SJCRH30 (cell line): ENCODE measurements at regions not wholly inside any gene's neighbourhood (a gene's known extent, or its start where the extent isn't known, plus 50 kb on each side); places are given as distances from the start of the nearest gene placed in this dataset.
"Not testable (repeated sequence)": the region's sequence is repeated elsewhere in the genome, so short reads cannot be mapped to it uniquely, and the experiment has no call there.

Experiments used
- DNase-seq, 2 experiments: peaks; one replicate each; pipeline ENCODE4 v3.0.0-alpha.2; 2015 to 2020
- H3K27ac ChIP-seq: fragments of 250-450 bp; sonication (Bioruptor Pico); 2 replicates; pipeline ENCODE4 v1.5.1; 2020; ENCODE audit warnings: mild to moderate bottlenecking, moderate library complexity
- H3K27me3 ChIP-seq: fragments of 250-450 bp; sonication (Bioruptor Pico); 2 replicates; pipeline ENCODE4 v1.5.1; 2020; ENCODE audit warnings: mild to moderate bottlenecking, moderate library complexity
- H3K36me3 ChIP-seq: fragments of 250-450 bp; sonication (Bioruptor Pico); 2 replicates; pipeline ENCODE4 v1.5.1; 2020; ENCODE audit warnings: mild to moderate bottlenecking, moderate library complexity
- H3K4me1 ChIP-seq: fragments of 250-450 bp; sonication (Bioruptor Pico); 2 replicates; pipeline ENCODE4 v1.5.1; 2020; ENCODE audit warnings: mild to moderate bottlenecking, moderate library complexity
- H3K4me3 ChIP-seq: fragments of 250-450 bp; sonication (Bioruptor Pico); 2 replicates; pipeline ENCODE4 v1.5.1; 2020; ENCODE audit warnings: mild to moderate bottlenecking, moderate library complexity
- H3K9me3 ChIP-seq: fragments of 250-450 bp; sonication (Bioruptor Pico); replicated peaks from 2 replicates; pipeline ENCODE4 v1.5.1; 2020; ENCODE audit warnings: mild to moderate bottlenecking, moderate library complexity

DNA sequence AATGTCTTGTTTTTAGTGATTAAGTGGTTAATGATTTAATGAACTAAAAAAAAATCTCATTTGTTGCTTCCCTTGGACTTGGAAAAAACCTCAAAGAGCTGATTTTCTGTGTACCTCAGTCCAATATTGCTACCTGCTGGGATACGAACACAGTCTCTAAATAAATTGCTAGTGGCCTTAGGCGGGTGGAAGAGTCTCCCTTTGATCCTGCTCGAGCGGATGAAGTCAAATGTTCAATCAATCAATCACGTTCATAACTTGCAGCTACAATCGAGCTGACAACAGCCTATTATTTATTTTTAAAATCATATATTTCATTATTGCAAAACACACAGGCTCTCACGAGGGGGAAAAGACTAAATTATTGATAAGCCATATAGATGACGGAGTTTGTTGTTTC, 57.3 kb upstream of the HABP2 start:
- Histone ChIP-seq H3K27ac (no peak overlapping the region), H3K4me3 (no peak overlapping the region), H3K27me3 (0 out of 2 replicates have a peak, but pooled peaks cover 6% of the 10 kb centered on the region), H3K9me3 (no peaks in the 10 kb centered on the region), H3K36me3 (no peaks in the 10 kb centered on the region), H3K4me1 (no peaks in the 10 kb centered on the region)
- DNase-seq, result no peak

DNA sequence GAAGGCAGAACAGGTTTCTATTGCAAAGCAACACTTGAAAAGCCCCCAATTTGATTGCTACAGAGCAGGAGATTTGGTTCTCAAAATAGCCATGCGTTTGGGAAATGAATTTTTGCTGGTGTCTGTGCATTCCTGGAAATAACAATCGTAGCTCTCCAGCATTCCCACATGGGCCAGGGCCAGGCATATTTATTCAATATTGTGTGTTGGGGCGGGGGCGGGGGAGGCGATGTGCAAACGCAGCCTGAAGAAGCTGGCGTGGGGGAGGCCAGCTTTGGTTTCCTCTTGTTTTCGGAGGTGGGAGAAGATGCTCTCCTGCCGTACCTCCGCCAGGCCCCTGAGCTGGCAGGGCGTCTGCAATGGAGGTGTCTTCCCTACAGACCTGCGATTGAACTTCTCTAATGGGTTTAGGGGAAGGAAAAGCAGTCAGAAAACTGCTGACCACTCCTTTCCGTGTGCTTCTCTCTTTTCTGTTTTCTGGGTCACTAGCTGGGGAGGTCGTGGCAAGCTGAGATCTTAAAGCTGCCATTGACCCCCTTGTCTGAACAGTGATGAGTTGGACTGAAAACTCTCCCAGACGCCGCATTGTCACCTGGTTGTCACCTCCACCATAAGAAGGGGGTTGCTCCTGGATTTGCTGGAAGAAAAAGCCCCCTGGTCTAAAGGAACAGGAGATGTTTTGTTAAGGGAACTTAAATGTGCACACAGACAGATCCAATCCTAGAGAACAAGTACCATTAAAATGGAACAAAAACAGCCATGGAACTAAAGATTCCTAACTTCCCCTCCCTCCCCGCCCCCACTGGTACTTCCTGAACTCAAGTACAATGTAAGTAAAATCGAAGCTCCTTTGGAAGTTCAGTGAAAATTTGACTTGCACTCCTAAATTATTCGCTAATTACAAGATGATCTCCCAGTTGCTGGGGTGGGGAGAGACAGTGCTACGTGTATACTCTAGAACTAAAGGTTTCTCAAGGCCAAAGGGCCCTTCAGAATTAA, 56.4 kb upstream of the HABP2 start:
- Histone ChIP-seq H3K36me3 (no peaks in the 10 kb centered on the region), H3K4me1 (no peaks in the 10 kb centered on the region), H3K9me3 (no peaks in the 10 kb centered on the region), H3K27me3 (0 out of 2 replicates have a peak, but pooled peaks cover 6% of the 10 kb centered on the region), H3K27ac (no peak overlapping the region), H3K4me3 (no peak overlapping the region)
- DNase-seq, result no peak

DNA sequence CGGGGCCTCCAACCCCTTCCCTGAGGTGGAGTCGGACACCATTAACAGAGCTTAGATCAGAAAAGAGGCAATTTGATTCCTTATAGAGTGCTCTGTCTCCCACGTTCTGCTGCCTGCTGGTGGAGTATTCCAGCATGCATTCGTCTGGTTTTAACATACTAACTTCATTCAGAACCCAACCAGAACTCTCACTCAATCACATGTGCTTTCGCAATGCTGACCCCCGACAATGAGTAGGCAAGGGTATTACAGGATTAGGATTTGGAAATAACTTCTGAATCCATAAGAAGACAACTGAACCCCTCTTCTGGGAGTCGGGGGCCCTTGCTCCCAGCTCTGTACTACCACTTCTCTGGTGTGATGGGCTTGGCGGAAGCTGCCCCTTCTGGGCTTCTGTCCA, 55.7 kb upstream of the HABP2 start:
- Histone ChIP-seq H3K27ac (no peak overlapping the region), H3K9me3 (no peaks in the 10 kb centered on the region), H3K36me3 (no peaks in the 10 kb centered on the region), H3K27me3 (0 out of 2 replicates have a peak, but pooled peaks cover 3% of the 10 kb centered on the region), H3K4me3 (no peak overlapping the region), H3K4me1 (no peaks in the 10 kb centered on the region)
- DNase-seq, result no peak

DNA sequence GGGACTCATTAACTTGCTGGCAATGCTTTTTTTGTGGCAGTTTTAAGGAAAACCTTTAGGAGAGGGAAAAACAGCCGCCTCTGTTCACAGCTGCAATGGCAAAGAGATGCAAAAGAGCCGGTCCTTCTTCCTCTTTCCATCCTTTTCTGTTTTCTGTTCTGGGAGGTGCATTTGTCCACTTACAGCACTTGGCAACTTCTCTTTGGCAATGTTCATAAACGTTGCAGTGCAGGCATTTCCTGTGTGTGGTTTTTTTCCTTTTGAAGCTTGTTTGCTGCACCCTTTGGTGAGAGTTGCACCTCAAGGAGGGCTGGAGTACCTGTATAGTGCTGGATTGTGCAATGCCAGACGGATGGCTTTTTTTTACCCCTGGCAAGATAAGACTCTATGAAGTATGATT, 53.9 kb upstream of the HABP2 start:
- Histone ChIP-seq H3K4me1 (no peaks in the 10 kb centered on the region), H3K9me3 (no peaks in the 10 kb centered on the region), H3K27me3 (no peaks in the 10 kb centered on the region), H3K27ac (no peak overlapping the region), H3K4me3 (no peak overlapping the region), H3K36me3 (no peaks in the 10 kb centered on the region)
- no peak for DNase-seq

DNA sequence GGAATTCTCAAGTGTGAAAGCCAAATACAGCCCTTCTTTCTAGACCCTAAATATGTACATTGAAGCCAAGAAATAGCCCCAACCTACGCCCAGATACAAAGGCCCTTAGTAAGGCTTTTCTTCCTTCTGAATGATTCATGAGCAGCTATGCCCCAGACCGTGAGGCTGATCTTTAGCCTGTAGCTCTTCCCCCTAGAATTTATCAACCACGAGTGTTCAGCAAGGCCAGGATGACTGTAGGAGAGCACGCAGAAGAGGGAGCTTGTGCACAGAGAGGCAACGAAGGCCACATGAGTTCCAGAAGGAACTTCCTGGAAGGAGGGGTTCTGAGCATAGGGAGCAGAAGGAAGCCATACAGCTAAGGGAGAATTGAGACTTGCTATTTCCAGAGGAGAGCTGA, 53.0 kb upstream of the HABP2 start:
- Histone ChIP-seq H3K27ac (no peak overlapping the region), H3K9me3 (no peaks in the 10 kb centered on the region), H3K36me3 (no peaks in the 10 kb centered on the region), H3K27me3 (no peaks in the 10 kb centered on the region), H3K4me1 (no peaks in the 10 kb centered on the region), H3K4me3 (no peak overlapping the region)
- DNase-seq, result no peak

DNA sequence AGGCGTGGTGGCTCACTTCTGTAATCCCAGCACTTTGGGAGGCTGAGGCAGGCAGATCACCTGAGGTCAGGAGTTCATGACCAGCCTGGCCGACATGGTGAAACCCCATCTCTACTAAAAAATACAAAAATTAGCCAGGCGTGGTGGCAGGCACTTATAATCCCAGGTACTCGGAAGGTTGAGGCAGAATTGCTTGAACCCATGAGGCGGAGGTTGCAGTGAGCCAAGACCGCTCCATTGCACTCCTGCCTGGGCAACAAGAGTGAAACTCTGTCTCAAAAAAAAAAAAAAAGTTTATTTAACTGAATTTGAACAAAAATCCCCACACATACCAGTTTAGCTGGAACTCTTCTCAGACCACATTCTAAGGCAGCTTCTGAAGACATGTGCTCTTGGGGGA, 51.8 kb upstream of the HABP2 start:
- H3K4me3 ChIP-seq, DNase-seq, H3K27ac ChIP-seq, H3K27me3 ChIP-seq, H3K36me3 ChIP-seq, H3K4me1 ChIP-seq, H3K9me3 ChIP-seq: not testable (repeated sequence)
